B cell (primary cell): ENCODE measurements at regions not wholly inside any gene's neighbourhood (a gene's known extent, or its start where the extent isn't known, plus 50 kb on each side); places are given as distances from the start of the nearest gene placed in this dataset.

ENCODE experiments used
- ATAC-seq: fragments of 200-7000 bp; cut with Tn5 transposase; one replicate; pipeline ENCODE4 v1.10.0; 2021; ENCODE audit warnings: low read depth, mild to moderate bottlenecking, moderate number of reproducible peaks, moderate library complexity
- CTCF ChIA-PET: fragments of 350-600 bp; sonication (Branson Sonifier 250); formaldehyde crosslinking; loops from one replicate; lab custom pipeline; 2021; ENCODE audit warnings: antibody characterized with exemption, inconsistent platforms; lab: Charles Lee
- POLR2A ChIA-PET: fragments of 350-600 bp; sonication (Branson Sonifier 250); formaldehyde crosslinking; loops from one replicate; lab custom pipeline; 2021; ENCODE audit warnings: antibody characterized with exemption; lab: Charles Lee
- DNase-seq: peaks from one replicate; pipeline ENCODE4 v3.0.0; 2013
- H2AFZ ChIP-seq: 2 replicates; pipeline ENCODE4 v1.6.1; 2012; ENCODE audit warnings: mild to moderate bottlenecking, low read depth, low read length; ENCODE audit not compliant: insufficient read depth, poor library complexity, severe bottlenecking
- H3K27ac ChIP-seq, 2 donors: 1 replicate in 1 of 2; 2 replicates in 1 of 2; pipeline ENCODE4 v1.5.1; 2012 to 2013; ENCODE audit warnings: low read length in 2 of 2, mild to moderate bottlenecking in 2 of 2, moderate library complexity in 1 of 2
- H3K27me3 ChIP-seq, 4 experiments: fragments of 200-600 bp in 1 of 4; sonication (generic) in 1 of 4; replicated peaks in 1 of 4; 1 replicate in 2 of 4; 2 replicates in 2 of 4; pipeline versions ENCODE4 v1.6.1 to v1.7.0; 2013 to 2016; ENCODE audit warnings: low read length in 3 of 4, mild to moderate bottlenecking in 2 of 4, mixed read lengths in 1 of 4, moderate library complexity in 1 of 4; ENCODE audit not compliant: insufficient read depth in 4 of 4, control insufficient read depth in 3 of 4; ENCODE audit errors: control extremely low read depth in 1 of 4
- H3K36me3 ChIP-seq, 2 experiments: replicated peaks in 1 of 2; 1 replicate in 1 of 2; 2 replicates in 1 of 2; pipeline versions ENCODE4 v1.6.1 to v1.7.1; 2013; ENCODE audit warnings: low read length in 1 of 2; ENCODE audit not compliant: insufficient read depth in 2 of 2, control insufficient read depth in 1 of 2; ENCODE audit errors: control extremely low read depth in 1 of 2, extremely low read depth in 1 of 2
- H3K4me1 ChIP-seq, 2 donors: fragments of 200-600 bp in 1 of 2; sonication (generic) in 1 of 2; 1 replicate in 1 of 2; 2 replicates in 1 of 2; pipeline versions ENCODE4 v1.5.1 to v1.6.1; 2013 to 2017; ENCODE audit warnings: low read length in 2 of 2; ENCODE audit not compliant: control insufficient read depth in 2 of 2, insufficient read depth in 2 of 2
- H3K4me2 ChIP-seq: replicated peaks from 2 replicates; pipeline ENCODE3; 2012; ENCODE audit warnings: mild to moderate bottlenecking, low read depth, low read length; ENCODE audit not compliant: poor library complexity, severe bottlenecking
- H3K4me3 ChIP-seq, 5 experiments: fragments of 200-600 bp in 1 of 5; sonication (generic) in 1 of 5; 1 replicate in 3 of 5; 2 replicates in 2 of 5; pipeline versions ENCODE4 v1.5.1 to v1.7.0; 2011 to 2016; ENCODE audit warnings: low read length in 4 of 5, mild to moderate bottlenecking in 4 of 5, low read depth in 2 of 5, control low read depth in 1 of 5, moderate library complexity in 1 of 5; ENCODE audit not compliant: insufficient read depth in 1 of 5; ENCODE audit errors: control extremely low read depth in 1 of 5, extremely low read depth in 1 of 5
- H3K79me2 ChIP-seq: fragments of 200-600 bp; sonication (generic); one replicate; pipeline ENCODE4 v1.6.0; 2016; ENCODE audit warnings: low read length; ENCODE audit not compliant: control insufficient read depth, insufficient read depth
- H3K9ac ChIP-seq: fragments of 200-600 bp; sonication (generic); 2 replicates; pipeline ENCODE4 v1.6.1; 2017; ENCODE audit warnings: mild to moderate bottlenecking, low read length, moderate library complexity
- H3K9me3 ChIP-seq, 3 donors: one replicate each; pipeline versions ENCODE4 v1.6.1 to v1.7.1; 2013; ENCODE audit warnings: low read length in 2 of 3; ENCODE audit not compliant: control insufficient read depth in 2 of 3, insufficient read depth in 1 of 3; ENCODE audit errors: control extremely low read depth in 1 of 3
- H4K20me1 ChIP-seq: 2 replicates; pipeline ENCODE4 v1.6.0; 2012; ENCODE audit warnings: mild to moderate bottlenecking, low read length; ENCODE audit not compliant: insufficient read depth, control insufficient read depth, poor library complexity, severe bottlenecking
- H3K27ac Mint-ChIP-seq: one replicate; pipeline ENCODE4 v1.8.0; 2021; ENCODE audit warnings: mixed read lengths
- H3K27me3 Mint-ChIP-seq: one replicate; pipeline ENCODE4 v1.8.0; 2021; ENCODE audit warnings: mixed read lengths
- H3K4me1 Mint-ChIP-seq: one replicate; pipeline ENCODE4 v1.8.0; 2021; ENCODE audit warnings: mixed read lengths
- H3K4me3 Mint-ChIP-seq: one replicate; pipeline ENCODE4 v1.8.0; 2021; ENCODE audit warnings: mixed read lengths
- H3K9me3 Mint-ChIP-seq: one replicate; pipeline ENCODE4 v1.8.0; 2022; ENCODE audit warnings: mixed read lengths; ENCODE audit not compliant: insufficient read depth
- EZH2 ChIP-seq: IDR thresholded peaks from 2 replicates; pipeline ENCODE4 v1.6.1; 2012; ENCODE audit warnings: borderline replicate concordance, low read depth, mild to moderate bottlenecking, moderate library complexity, low read length; ENCODE audit not compliant: insufficient read depth, poor library complexity, severe bottlenecking
- WGBS: methylation state at CpG from one replicate; pipeline ENCODE4 v1.1.5; 2013; ENCODE audit warnings: missing lambda C conversion rate; ENCODE audit not compliant: insufficient coverage; 5-methylcytosine and 5-hydroxymethylcytosine counted together
- intact Hi-C: fragments of 100-400 bp; cut with micrococcal nuclease; formaldehyde crosslinking; loops from one replicate; pipeline ENCODE4 v1.10.0; 2022
- TF ChIP-seq, protein P1 (sequence below): fragments of 200-600 bp; IDR thresholded peaks from one replicate; pipeline ENCODE4 v1.8.0; 2022; ENCODE audit warnings: antibody characterized with exemption, mild to moderate bottlenecking

DNA sequence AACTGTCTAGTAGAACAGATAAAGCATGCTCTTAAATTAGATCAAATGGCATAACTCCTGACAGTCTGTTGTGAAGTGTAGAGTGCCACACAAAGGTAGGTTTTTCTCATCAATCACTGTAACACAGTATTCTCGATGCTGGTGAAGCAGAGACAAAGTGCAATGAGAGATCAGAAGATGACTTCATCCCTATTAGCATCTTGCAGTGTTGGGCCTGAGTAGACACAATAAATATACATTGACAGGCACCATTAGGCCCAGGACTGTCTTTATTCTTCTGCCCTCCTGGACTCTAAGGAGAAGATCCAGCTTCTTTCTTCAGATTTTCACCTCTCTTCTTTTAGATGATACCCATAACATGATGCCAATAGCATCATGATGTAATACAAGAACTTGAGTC lies 478.0 kb upstream of the TENM4 start:
- Histone ChIP-seq H4K20me1 (no peaks in the 10 kb centered on the region), H3K9ac (no peak overlapping the region), H3K27ac (no peak overlapping the region), H3K4me1 (no peaks in the 10 kb centered on the region), H3K27me3 (no peaks in the 10 kb centered on the region), H3K79me2 (no peaks in the 10 kb centered on the region), H3K4me3 (no peak overlapping the region), H3K9me3 (peaks cover 0 to 1% (median 0%) of the 10 kb centered on the region in 3 donors), H3K4me2 (no peak overlapping the region), H3K36me3 (no peaks in the 10 kb centered on the region), H2AFZ (no peak overlapping the region)
- intact Hi-C loops = no loop called here
- no CpG with 5 or more reads among the region's 1 CpG for WGBS
- no peak for TF ChIP-seq EZH2
- Mint-ChIP-seq H3K9me3 (peaks cover 4% of the 10 kb centered on the region), H3K4me3 (no peak overlapping the region), H3K4me1 (no peaks in the 10 kb centered on the region), H3K27ac (no peak overlapping the region), H3K27me3 (no peaks in the 10 kb centered on the region)
- CTCF ChIA-PET = interaction anchor here (0.6 kb wide), 1 partner anchor 291 kb away, joined by 5 read pairs; no protein-coding TSS in a partner anchor
- POLR2A ChIA-PET = no interaction called here
- DNase-seq = no peak
- no peak for ATAC-seq

DNA sequence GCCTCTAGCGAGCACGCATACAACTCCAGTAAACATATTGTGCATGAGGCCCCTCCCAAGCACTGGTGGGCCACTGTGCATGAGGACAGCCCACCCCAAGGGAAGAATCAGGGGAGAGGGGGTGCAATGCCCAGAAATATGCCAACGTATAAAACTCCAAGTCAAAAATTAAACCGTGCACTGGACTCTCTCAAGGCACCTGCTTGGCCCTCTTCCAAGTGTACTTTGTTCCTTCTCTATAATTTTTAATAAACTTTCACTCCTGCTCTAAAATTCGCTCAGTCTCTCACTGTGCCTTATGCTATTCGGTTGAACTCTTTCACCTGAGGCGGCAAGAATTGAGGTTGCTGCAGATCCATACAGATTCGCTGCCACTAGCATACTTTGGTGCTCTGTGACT lies 465.3 kb upstream of the TENM4 start:
- ATAC-seq (no peak), DNase-seq (no peak)
- no peaks in the 10 kb centered on the region for H3K79me2 ChIP-seq
- no peaks in the 10 kb centered on the region for H3K27me3 ChIP-seq
- H3K4me3 Mint-ChIP-seq = no peak overlapping the region
- no peaks in the 10 kb centered on the region for H3K27me3 Mint-ChIP-seq
- peaks cover 0 to 1% (median 0%) of the 10 kb centered on the region in 3 donors for H3K9me3 ChIP-seq
- no peak for TF ChIP-seq EZH2
- TF ChIP-seq, protein P1, sequence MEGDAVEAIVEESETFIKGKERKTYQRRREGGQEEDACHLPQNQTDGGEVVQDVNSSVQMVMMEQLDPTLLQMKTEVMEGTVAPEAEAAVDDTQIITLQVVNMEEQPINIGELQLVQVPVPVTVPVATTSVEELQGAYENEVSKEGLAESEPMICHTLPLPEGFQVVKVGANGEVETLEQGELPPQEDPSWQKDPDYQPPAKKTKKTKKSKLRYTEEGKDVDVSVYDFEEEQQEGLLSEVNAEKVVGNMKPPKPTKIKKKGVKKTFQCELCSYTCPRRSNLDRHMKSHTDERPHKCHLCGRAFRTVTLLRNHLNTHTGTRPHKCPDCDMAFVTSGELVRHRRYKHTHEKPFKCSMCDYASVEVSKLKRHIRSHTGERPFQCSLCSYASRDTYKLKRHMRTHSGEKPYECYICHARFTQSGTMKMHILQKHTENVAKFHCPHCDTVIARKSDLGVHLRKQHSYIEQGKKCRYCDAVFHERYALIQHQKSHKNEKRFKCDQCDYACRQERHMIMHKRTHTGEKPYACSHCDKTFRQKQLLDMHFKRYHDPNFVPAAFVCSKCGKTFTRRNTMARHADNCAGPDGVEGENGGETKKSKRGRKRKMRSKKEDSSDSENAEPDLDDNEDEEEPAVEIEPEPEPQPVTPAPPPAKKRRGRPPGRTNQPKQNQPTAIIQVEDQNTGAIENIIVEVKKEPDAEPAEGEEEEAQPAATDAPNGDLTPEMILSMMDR = no peak
- no peak overlapping the region for H2AFZ ChIP-seq
- H3K4me3 ChIP-seq = no peak overlapping the region
- CTCF ChIA-PET = no interaction called here
- intact Hi-C loops = no loop called here
- H3K9ac ChIP-seq = no peak overlapping the region
- H4K20me1 ChIP-seq = no peaks in the 10 kb centered on the region
- no peak overlapping the region for H3K4me2 ChIP-seq
- H3K27ac Mint-ChIP-seq = no peak overlapping the region
- no peak overlapping the region for H3K27ac ChIP-seq
- POLR2A ChIA-PET = no interaction called here
- peaks cover 5% of the 10 kb centered on the region for H3K9me3 Mint-ChIP-seq
- WGBS = 88% methylated on average over 6 of the region's 8 CpGs
- H3K4me1 ChIP-seq = no peaks in the 10 kb centered on the region
- no peaks in the 10 kb centered on the region for H3K36me3 ChIP-seq
- no peaks in the 10 kb centered on the region for H3K4me1 Mint-ChIP-seq
